ENCODE measurements at regions not wholly inside any gene's neighbourhood (a gene's known extent, or its start where the extent isn't known, plus 50 kb on each side); places are given as distances from the start of the nearest gene placed in this dataset.

GRCh38 chr7:84384417-84384816 is 189.8 kb upstream of the SEMA3A start:
- Mint-ChIP-seq H3K27me3 (no peaks in the 10 kb centered on the region), H3K27ac (no peak overlapping the region), H3K4me3 (no peak overlapping the region), H3K4me1 (no peaks in the 10 kb centered on the region), H3K36me3 (ENCODE audit: low read depth) (no peaks in the 10 kb centered on the region), H3K9me3 (no peaks in the 10 kb centered on the region)
- DNase-seq (no peak), ATAC-seq (no peak)

GRCh38 chr7:84379446-84379845 is 184.9 kb upstream of the SEMA3A start:
- H3K4me1 Mint-ChIP-seq: no peaks in the 10 kb centered on the region
- no peak overlapping the region for H3K27ac Mint-ChIP-seq
- no peaks in the 10 kb centered on the region for H3K36me3 Mint-ChIP-seq (ENCODE audit: low read depth)
- DNase-seq (no peak), ATAC-seq (no peak)
- no peak overlapping the region for H3K4me3 Mint-ChIP-seq
- peaks cover 1% of the 10 kb centered on the region for H3K27me3 Mint-ChIP-seq
- no peaks in the 10 kb centered on the region for H3K9me3 Mint-ChIP-seq

- no peaks in the 10 kb centered on the region for H3K9me3 Mint-ChIP-seq
- H3K27ac Mint-ChIP-seq: no peak overlapping the region
- no peak for DNase-seq
- no peaks in the 10 kb centered on the region for H3K27me3 Mint-ChIP-seq
- no peak overlapping the region for H3K4me3 Mint-ChIP-seq
- no peaks in the 10 kb centered on the region for H3K4me1 Mint-ChIP-seq
- H3K36me3 Mint-ChIP-seq (ENCODE audit: low read depth): no peaks in the 10 kb centered on the region
- ATAC-seq: no peak
Observed at GRCh38 chr7:84372712-84373111, 178.1 kb upstream of the SEMA3A start.

GRCh38 chr7:84372155-84372621 is 177.6 kb upstream of the SEMA3A start:
- no peak for ATAC-seq
- Mint-ChIP-seq H3K27me3 (no peaks in the 10 kb centered on the region), H3K36me3 (ENCODE audit: low read depth) (no peaks in the 10 kb centered on the region), H3K27ac (no peak overlapping the region), H3K4me1 (no peaks in the 10 kb centered on the region), H3K9me3 (no peaks in the 10 kb centered on the region), H3K4me3 (no peak overlapping the region)
- DNase-seq: no peak

- DNase-seq: no peak
- ATAC-seq: no peak
- no peak overlapping the region for H3K4me3 Mint-ChIP-seq
- H3K27me3 Mint-ChIP-seq: no peaks in the 10 kb centered on the region
- H3K9me3 Mint-ChIP-seq: no peaks in the 10 kb centered on the region
- H3K36me3 Mint-ChIP-seq (ENCODE audit: low read depth): no peaks in the 10 kb centered on the region
- no peaks in the 10 kb centered on the region for H3K4me1 Mint-ChIP-seq
- H3K27ac Mint-ChIP-seq: no peak overlapping the region
Observed at GRCh38 chr7:84370114-84370513, 175.5 kb upstream of the SEMA3A start.

GRCh38 chr7:84368122-84368521 is 173.5 kb upstream of the SEMA3A start:
- Mint-ChIP-seq H3K27me3 (no peaks in the 10 kb centered on the region), H3K4me3 (no peak overlapping the region), H3K27ac (no peak overlapping the region), H3K9me3 (no peaks in the 10 kb centered on the region), H3K36me3 (ENCODE audit: low read depth) (no peaks in the 10 kb centered on the region), H3K4me1 (no peaks in the 10 kb centered on the region)
- DNase-seq (no peak), ATAC-seq (no peak)

GRCh38 chr7:84364708-84365107 is 170.1 kb upstream of the SEMA3A start:
- ATAC-seq: no peak
- Mint-ChIP-seq H3K4me3 (no peak overlapping the region), H3K9me3 (no peaks in the 10 kb centered on the region), H3K27ac (no peak overlapping the region), H3K4me1 (no peaks in the 10 kb centered on the region), H3K36me3 (ENCODE audit: low read depth) (no peaks in the 10 kb centered on the region), H3K27me3 (no peaks in the 10 kb centered on the region)
- no peak for DNase-seq

- DNase-seq (no peak), ATAC-seq (no peak)
- Mint-ChIP-seq H3K4me3 (no peak overlapping the region), H3K36me3 (ENCODE audit: low read depth) (no peaks in the 10 kb centered on the region), H3K9me3 (no peaks in the 10 kb centered on the region), H3K27ac (no peak overlapping the region), H3K4me1 (no peaks in the 10 kb centered on the region), H3K27me3 (no peaks in the 10 kb centered on the region)
Observed at GRCh38 chr7:84363741-84364140, 169.2 kb upstream of the SEMA3A start.

GRCh38 chr7:84362828-84363227 is 168.2 kb upstream of the SEMA3A start:
- Mint-ChIP-seq H3K27ac (no peak overlapping the region), H3K36me3 (ENCODE audit: low read depth) (no peaks in the 10 kb centered on the region), H3K27me3 (peaks cover under 1% of the 10 kb centered on the region), H3K4me1 (no peaks in the 10 kb centered on the region), H3K4me3 (no peak overlapping the region), H3K9me3 (no peaks in the 10 kb centered on the region)
- ATAC-seq (no peak), DNase-seq (no peak)

- no peak overlapping the region for H3K4me3 Mint-ChIP-seq
- H3K9me3 Mint-ChIP-seq: no peaks in the 10 kb centered on the region
- H3K27me3 Mint-ChIP-seq: peaks cover 2% of the 10 kb centered on the region
- H3K4me1 Mint-ChIP-seq: no peaks in the 10 kb centered on the region
- H3K36me3 Mint-ChIP-seq (ENCODE audit: low read depth): no peaks in the 10 kb centered on the region
- no peak overlapping the region for H3K27ac Mint-ChIP-seq
- ATAC-seq: no peak
- no peak for DNase-seq
Observed at GRCh38 chr7:84362360-84362759, 167.8 kb upstream of the SEMA3A start.

GRCh38 chr7:84354866-84355265 is 160.3 kb upstream of the SEMA3A start:
- H3K4me1 Mint-ChIP-seq: no peaks in the 10 kb centered on the region
- no peak for ATAC-seq
- no peak for DNase-seq
- H3K36me3 Mint-ChIP-seq (ENCODE audit: low read depth): no peaks in the 10 kb centered on the region
- H3K27ac Mint-ChIP-seq: no peak overlapping the region
- H3K9me3 Mint-ChIP-seq: no peaks in the 10 kb centered on the region
- peaks cover 2% of the 10 kb centered on the region for H3K27me3 Mint-ChIP-seq
- no peak overlapping the region for H3K4me3 Mint-ChIP-seq

GRCh38 chr7:84354030-84354429 is 159.4 kb upstream of the SEMA3A start:
- no peak overlapping the region for H3K27ac Mint-ChIP-seq
- H3K4me1 Mint-ChIP-seq: no peaks in the 10 kb centered on the region
- peaks cover 2% of the 10 kb centered on the region for H3K27me3 Mint-ChIP-seq
- DNase-seq: no peak
- no peaks in the 10 kb centered on the region for H3K36me3 Mint-ChIP-seq (ENCODE audit: low read depth)
- no peak for ATAC-seq
- no peak overlapping the region for H3K4me3 Mint-ChIP-seq
- no peaks in the 10 kb centered on the region for H3K9me3 Mint-ChIP-seq

GRCh38 chr7:84339306-84339705 is 144.7 kb upstream of the SEMA3A start:
- Mint-ChIP-seq H3K27ac (no peak overlapping the region), H3K4me1 (no peaks in the 10 kb centered on the region), H3K27me3 (peaks cover 5% of the 10 kb centered on the region), H3K9me3 (no peaks in the 10 kb centered on the region), H3K36me3 (ENCODE audit: low read depth) (no peaks in the 10 kb centered on the region), H3K4me3 (no peak overlapping the region)
- DNase-seq: no peak
- ATAC-seq: no peak

- Mint-ChIP-seq H3K9me3 (no peaks in the 10 kb centered on the region), H3K4me3 (no peak overlapping the region), H3K27ac (no peak overlapping the region), H3K27me3 (peaks cover 5% of the 10 kb centered on the region), H3K36me3 (ENCODE audit: low read depth) (no peaks in the 10 kb centered on the region), H3K4me1 (no peaks in the 10 kb centered on the region)
- DNase-seq: no peak
- no peak for ATAC-seq
Observed at GRCh38 chr7:84337429-84337828, 142.8 kb upstream of the SEMA3A start.

GRCh38 chr7:84336766-84337165 is 142.2 kb upstream of the SEMA3A start:
- Mint-ChIP-seq H3K27ac (no peak overlapping the region), H3K4me1 (no peaks in the 10 kb centered on the region), H3K9me3 (no peaks in the 10 kb centered on the region), H3K27me3 (peaks cover 5% of the 10 kb centered on the region), H3K4me3 (no peak overlapping the region), H3K36me3 (ENCODE audit: low read depth) (no peaks in the 10 kb centered on the region)
- no peak for DNase-seq
- ATAC-seq: no peak

- ATAC-seq (no peak), DNase-seq (no peak)
- Mint-ChIP-seq H3K27ac (no peak overlapping the region), H3K9me3 (no peaks in the 10 kb centered on the region), H3K4me3 (no peak overlapping the region), H3K27me3 (peaks cover 5% of the 10 kb centered on the region), H3K36me3 (ENCODE audit: low read depth) (no peaks in the 10 kb centered on the region), H3K4me1 (no peaks in the 10 kb centered on the region)
Observed at GRCh38 chr7:84336303-84336702, 141.7 kb upstream of the SEMA3A start.

Data from activated naive CD8-positive, alpha-beta T cell treated with anti-CD3 and anti-CD28 coated beads, Interleukin-2, amount 50 U/mL, for 24 hours (primary cell).